ELF-1 (cell line): ENCODE measurements at regions not wholly inside any gene's neighbourhood (a gene's known extent, or its start where the extent isn't known, plus 50 kb on each side); places are given as distances from the start of the nearest gene placed in this dataset.

Source experiments
- DNase-seq: peaks from one replicate; pipeline ENCODE4 v3.0.0-alpha.2; 2016; ENCODE audit warnings: low read depth, low spot score

DNA sequence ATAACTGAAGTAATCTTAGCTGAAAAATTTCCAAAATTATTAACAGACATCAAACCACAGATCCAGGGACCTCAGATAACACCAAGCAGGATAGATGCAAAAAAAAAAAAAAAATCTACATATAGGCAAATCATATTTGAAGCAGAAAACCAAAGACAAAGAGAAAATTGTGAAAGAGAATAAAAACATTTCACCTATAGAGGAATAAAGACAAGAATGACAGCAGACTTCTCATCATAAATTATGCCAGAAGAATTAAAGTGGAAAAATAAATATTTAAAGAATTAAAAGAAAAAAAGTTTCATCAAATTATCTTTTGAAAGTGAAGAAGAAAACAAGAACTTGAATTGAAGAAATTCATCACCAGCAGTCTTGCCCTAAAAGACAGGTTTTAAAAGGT lies 467.5 kb downstream of the GPAM start:
- DNase-seq: no peak

DNA sequence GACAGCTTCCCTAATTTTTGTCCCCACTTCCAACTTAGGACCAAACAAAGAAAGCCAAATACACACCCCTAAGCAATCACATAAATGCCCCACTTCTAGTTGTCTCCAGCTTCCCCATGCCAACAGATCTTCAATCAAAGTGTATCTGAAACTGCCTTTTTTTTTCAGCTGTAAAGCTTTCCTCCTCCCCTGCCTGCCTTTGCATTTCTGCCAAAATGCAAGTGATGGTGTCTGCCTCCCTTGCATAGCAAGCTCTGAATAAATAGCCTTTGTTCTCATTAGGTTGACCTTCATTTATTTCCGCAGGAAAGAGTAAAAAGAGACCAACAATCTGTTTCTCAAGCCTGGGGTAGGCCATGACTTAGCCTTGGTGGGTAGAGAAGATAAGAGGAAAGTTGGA lies 459.4 kb downstream of the GPAM start:
- no peak for DNase-seq

DNA sequence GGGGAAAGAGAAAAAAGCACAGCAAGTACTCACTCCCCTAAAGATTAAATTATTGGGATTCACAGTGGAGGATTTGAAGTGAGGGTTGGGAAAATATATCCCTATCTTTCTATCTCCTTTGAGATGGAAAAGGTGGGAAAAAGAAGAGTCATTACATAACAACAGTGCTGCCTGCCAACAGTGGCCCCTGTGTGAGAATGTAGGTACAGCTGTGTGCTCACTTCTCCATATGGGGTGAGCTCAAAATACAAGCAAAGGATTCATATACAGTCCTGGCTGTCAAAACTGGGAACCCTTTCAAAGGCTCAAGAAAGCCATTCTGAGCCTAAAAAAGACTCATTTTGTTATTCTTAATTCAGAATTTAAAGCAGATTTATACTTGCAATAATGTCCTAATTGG lies 458.5 kb downstream of the GPAM start:
- DNase-seq: no peak

- DNase-seq: no peak
These were observed 451.3 kb downstream of the GPAM start for GRCh38 chr10:111732166-111732785.

DNA sequence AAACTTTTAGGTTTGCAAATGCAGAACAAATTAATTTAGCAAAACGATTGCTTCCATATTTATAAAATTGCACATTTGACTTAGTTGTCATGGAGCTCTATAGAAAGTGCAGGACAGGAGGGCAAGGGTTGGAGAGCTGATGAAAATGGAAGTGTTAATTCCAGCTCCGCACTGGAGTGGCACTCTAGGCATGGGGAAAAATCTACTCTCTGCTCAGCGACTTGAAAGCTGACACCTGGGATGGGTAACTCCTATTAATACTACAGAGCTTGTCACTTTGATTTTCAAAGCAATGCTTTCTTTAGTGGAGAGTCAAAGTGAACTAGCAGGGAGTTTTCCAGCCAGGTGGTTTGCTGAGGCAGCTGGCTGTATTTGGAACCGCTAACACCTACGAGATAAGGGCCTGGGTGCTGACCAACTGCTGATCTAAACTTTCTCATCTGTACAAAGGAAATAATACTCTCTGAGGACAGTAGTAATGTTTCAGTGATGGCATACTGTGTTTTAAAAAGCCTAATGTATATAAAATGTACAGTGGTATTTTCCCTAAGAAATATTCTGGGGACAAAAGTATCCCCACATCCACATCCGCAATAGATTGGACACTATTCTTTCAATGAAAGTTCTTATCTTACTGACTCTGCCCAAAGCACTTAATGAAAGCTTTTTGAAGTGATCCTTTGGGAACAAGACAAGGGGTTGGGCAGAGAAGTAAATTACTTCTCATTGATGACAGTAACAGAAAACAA lies 444.3 kb downstream of the GPAM start:
- DNase-seq: no peak

DNA sequence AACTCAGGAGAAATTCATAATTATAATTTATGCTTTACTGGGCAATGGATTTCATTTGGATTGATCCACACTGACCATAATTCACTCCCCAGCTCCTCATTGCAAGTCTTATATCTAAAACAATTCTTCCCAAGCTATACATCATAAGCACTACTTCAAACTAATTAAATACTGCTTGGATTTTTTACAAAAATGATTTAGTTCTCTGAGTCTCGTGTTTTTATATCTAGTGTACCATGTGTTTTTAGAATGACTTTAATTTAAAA lies 443.8 kb downstream of the GPAM start:
- DNase-seq: no peak

- DNase-seq: no peak
These were observed 437.6 kb downstream of the GPAM start for GRCh38 chr10:111745982-111746381.

- no peak for DNase-seq
These were observed 435.8 kb downstream of the GPAM start for GRCh38 chr10:111747751-111748150.

- no peak for DNase-seq
These were observed 435.4 kb downstream of the GPAM start for GRCh38 chr10:111748184-111748583.

DNA sequence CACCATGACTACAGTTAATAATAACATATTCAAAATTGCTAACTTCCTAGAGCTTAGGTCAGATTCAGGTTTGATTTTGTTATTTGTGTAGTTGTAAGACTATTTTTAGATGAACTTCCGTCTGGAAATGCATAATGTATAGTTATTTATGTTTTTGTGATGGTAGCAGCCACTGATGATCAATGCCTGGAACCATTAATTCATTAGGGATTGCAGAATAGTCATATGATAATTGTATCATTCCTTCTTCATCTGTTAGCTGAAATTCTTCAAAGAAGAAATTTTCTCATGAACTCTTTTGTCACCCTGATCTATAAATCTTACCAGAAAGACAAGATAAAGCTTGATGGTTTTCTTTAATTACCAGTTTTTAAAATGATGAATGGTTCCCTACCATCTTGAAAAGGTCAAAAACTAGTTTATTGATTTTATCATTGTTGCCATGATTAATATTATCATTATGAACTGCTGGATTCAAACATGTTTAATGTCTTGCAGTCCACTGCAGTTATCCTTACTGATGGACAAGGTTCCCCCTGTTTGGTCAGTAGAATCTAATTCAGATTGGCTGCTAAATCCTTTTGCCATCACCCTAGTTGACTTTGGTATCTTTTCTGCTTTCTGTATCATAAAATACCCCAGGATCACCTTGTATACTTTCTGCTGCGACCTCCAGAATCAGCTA lies 433.3 kb downstream of the GPAM start:
- DNase-seq: no peak

DNA sequence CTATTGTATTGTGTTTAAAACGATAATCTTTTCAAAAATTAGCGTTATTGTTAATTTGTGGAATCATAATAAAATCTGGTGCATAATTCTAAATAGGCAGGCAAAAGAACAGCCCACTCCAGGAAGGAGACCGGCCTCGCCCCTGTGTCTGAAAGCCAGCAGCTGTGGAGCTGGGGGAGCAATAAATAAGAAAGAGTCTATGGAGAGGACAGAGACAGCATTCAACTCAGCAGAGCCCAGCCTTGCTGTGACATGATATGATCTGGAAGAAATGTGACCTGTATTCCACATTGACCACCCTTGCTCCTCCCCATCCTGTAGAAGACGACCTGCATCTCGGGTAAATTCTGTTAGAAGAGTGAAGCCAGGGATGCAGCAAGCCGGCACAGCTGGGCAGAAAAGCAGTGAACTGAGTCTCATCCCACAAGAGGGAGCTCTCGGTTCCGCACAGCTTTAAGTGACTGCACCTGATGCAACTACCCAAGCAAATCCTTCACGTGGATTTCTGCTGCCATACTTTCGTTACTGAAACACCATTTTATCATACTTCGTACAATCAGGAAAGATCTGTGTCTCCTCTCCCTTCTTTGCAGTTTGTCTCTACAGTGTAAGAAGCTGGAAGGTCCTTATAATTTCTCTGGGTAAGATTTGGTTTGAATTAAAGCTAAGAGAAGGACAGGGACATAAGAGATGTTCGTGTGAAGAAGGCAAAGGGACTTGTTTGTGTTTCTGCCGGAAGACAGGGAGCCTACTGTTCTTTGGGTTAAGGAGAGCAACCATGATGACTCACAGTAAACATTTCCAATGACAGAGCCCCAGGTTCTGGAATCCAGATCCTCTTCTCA lies 427.1 kb downstream of the GPAM start:
- peak; percentile 81 for DNase-seq

DNA sequence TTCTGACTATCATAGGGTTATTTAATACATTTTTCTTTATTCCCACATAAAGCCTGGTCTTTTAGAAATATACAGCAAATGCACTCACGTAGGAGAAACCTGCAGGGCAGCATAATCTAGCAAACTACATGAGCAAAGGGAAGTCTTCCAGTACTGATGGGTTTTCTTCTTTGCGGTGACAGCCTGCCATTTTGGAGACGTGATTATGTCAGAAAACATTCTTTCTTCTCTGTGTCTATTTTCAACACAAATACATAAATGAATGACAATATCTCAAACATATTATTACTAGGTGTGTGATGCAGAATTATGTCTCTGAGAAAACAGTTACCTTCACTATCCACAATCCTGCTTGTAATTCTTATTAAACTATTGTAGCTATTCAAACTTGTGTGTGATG lies 425.0 kb downstream of the GPAM start:
- DNase-seq: no peak

- no peak for DNase-seq
These were observed 421.5 kb downstream of the GPAM start for GRCh38 chr10:111762114-111762513.

- no peak for DNase-seq
These were observed 418.3 kb downstream of the GPAM start for GRCh38 chr10:111765216-111765615.

DNA sequence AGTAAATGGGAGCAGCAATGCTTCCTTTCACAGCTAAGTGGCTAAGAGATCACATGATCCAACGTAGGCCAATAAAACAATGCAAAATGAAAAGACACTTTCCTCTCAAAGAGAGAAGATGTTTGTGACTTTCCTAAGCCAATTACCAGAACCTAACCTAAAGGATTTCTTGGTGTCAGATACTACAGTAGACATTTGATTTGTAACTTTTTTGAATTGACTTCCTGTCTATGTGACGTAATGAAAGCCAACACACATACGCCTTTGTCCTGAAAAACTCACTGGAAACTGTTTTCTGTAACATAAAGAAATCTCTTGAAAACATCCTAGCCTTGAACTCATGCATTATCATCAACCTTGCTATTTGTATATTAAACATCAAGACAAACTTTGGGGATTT lies 417.1 kb downstream of the GPAM start:
- DNase-seq: no peak

GRCh38 chr10:111767661-111768060 lies 415.9 kb downstream of the GPAM start:
- DNase-seq: no peak

GRCh38 chr10:111773950-111774349 lies 409.6 kb downstream of the GPAM start:
- DNase-seq: no peak

DNA sequence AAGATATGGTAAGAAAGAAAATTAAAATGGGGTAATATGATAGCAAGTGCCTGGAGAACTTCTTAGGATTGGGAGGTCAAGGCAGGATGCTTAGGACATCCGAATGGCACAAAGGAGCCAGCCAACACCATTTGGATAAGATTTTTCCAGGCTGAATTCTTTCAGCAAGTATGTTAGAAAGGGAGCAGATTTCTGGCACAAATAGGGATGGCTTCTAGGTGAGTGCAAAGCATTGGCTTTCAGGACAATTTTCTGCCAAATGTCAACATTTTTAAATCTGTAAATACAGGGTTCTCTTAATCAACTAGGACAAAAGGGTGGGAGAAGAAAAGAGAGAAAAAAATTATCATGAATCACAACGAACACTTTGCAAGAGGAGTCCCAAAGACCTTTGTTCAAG lies 409.1 kb downstream of the GPAM start:
- DNase-seq: no peak

GRCh38 chr10:111784436-111784835 lies 399.1 kb downstream of the GPAM start:
- DNase-seq: no peak

GRCh38 chr10:111784946-111785465 lies 398.6 kb downstream of the GPAM start:
- peak; percentile 5 for DNase-seq

- DNase-seq: no peak
These were observed 397.6 kb downstream of the GPAM start for GRCh38 chr10:111785921-111786320.

GRCh38 chr10:111789821-111790220 lies 393.7 kb downstream of the GPAM start:
- DNase-seq: no peak
